Upper lobe of right lung (tissue), 1 donor: ENCODE measurements at regions not wholly inside any gene's neighbourhood (a gene's known extent, or its start where the extent isn't known, plus 50 kb on each side); places are given as distances from the start of the nearest gene placed in this dataset.

ENCODE experiments used
- ATAC-seq: fragments of 200-7000 bp; cut with Tn5 transposase; one replicate; pipeline ENCODE4 v1.9.1; 2020; ENCODE audit warnings: mild to moderate bottlenecking, moderate library complexity
- DNase-seq: peaks from one replicate; pipeline ENCODE4 v3.0.0-alpha.2; 2020
- H3K27ac ChIP-seq: fragments of 200-600 bp; one replicate; pipeline ENCODE4 v1.8.0; 2022
- H3K27me3 ChIP-seq: fragments of 200-600 bp; one replicate; pipeline ENCODE4 v1.8.0; 2022; ENCODE audit warnings: mild to moderate bottlenecking
- H3K36me3 ChIP-seq: fragments of 200-600 bp; one replicate; pipeline ENCODE4 v1.8.0; 2022
- H3K4me1 ChIP-seq: fragments of 200-600 bp; one replicate; pipeline ENCODE4 v1.8.0; 2022
- H3K4me3 ChIP-seq: fragments of 200-600 bp; one replicate; pipeline ENCODE4 v1.8.0; 2022; ENCODE audit warnings: mild to moderate bottlenecking
- H3K9me3 ChIP-seq: fragments of 200-600 bp; one replicate; pipeline ENCODE4 v1.8.0; 2022
- intact Hi-C: fragments of 100-400 bp; cut with DNase I; formaldehyde crosslinking; loops from one replicate; pipeline ENCODE4 v1.11.0; 2022
- TF ChIP-seq, protein P1 (sequence below): fragments of 200-600 bp; IDR thresholded peaks from one replicate; pipeline ENCODE4 v1.8.0; 2022; ENCODE audit warnings: antibody characterized with exemption
- donor health status: DM: no; HTN: yes; CAD: no; lungs with severe emphysema.

DNA sequence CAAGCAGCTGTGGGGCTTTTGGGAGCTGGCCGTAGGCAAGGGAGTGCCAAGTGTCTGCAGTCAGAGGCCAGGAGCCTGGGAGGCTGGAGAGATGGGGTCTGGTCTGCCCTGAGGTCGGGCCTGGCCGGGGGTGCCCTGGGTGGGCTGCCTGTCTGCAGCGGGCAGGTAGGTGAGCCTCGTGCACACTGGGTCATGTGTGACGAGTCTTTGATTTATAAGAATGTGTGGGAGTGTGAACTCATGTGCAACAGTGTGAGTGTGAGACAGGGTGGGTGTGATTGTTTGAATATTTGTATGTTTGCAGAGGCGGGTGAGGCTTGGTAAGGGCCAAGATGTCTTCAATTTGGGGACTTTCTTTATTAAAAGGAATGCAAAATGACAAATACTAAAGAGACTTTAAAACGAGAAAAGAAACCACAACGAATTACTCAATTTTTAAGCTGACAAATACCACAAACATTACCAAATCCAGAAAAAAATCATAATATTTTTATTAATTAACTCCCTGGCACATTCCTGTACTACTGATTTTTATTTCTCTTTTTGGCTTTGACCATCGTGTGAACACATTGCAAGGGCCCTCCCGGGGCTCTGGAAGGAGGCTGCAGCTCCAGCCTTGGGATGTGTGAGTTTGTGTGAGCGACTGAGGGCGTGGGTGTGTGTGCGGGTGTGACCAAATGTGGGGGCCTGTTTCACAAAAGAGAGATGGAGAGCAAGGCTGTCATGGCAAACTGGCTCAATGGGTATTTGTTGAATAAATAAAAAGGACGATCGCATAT, 110.3 kb upstream of the WNT4 start:
- TF ChIP-seq, protein P1, sequence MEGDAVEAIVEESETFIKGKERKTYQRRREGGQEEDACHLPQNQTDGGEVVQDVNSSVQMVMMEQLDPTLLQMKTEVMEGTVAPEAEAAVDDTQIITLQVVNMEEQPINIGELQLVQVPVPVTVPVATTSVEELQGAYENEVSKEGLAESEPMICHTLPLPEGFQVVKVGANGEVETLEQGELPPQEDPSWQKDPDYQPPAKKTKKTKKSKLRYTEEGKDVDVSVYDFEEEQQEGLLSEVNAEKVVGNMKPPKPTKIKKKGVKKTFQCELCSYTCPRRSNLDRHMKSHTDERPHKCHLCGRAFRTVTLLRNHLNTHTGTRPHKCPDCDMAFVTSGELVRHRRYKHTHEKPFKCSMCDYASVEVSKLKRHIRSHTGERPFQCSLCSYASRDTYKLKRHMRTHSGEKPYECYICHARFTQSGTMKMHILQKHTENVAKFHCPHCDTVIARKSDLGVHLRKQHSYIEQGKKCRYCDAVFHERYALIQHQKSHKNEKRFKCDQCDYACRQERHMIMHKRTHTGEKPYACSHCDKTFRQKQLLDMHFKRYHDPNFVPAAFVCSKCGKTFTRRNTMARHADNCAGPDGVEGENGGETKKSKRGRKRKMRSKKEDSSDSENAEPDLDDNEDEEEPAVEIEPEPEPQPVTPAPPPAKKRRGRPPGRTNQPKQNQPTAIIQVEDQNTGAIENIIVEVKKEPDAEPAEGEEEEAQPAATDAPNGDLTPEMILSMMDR, result no peak
- Histone ChIP-seq H3K36me3 (no peaks in the 10 kb centered on the region), H3K9me3 (no peaks in the 10 kb centered on the region), H3K4me1 (peaks cover 36% of the 10 kb centered on the region), H3K27ac (no peak overlapping the region), H3K4me3 (no peak overlapping the region), H3K27me3 (no peaks in the 10 kb centered on the region)
- ATAC-seq (no peak), DNase-seq (no peak)
- intact Hi-C loops, result no loop called here

DNA sequence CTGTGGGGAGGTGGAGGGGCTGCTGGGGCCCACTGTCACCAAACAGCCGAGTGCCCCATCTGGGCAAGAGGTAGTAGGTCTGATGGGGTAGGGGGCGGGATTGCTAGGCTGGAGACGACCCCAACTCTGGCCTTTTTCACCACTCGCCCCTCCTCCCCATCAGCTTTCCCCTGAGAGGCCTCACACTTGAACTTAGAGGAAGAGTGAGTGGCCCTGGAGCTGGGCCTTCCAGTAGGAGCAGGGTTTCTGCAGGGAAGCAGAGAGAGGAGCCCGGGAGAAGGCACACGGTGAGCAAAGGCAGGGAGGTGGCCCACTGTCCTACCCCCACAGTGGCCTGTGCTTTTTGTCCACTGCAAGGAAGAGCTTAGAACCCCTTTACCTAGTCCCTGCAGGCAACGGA, 111.9 kb upstream of the WNT4 start:
- DNase-seq (no peak), ATAC-seq (peak; percentile 14)
- Histone ChIP-seq H3K36me3 (no peaks in the 10 kb centered on the region), H3K9me3 (no peaks in the 10 kb centered on the region), H3K4me3 (no peak overlapping the region), H3K4me1 (peaks cover 46% of the 10 kb centered on the region), H3K27me3 (no peaks in the 10 kb centered on the region), H3K27ac (peak overlapping the region; percentile 47)
- TF ChIP-seq, protein P1, result no peak
- intact Hi-C loops, result no loop called here

DNA sequence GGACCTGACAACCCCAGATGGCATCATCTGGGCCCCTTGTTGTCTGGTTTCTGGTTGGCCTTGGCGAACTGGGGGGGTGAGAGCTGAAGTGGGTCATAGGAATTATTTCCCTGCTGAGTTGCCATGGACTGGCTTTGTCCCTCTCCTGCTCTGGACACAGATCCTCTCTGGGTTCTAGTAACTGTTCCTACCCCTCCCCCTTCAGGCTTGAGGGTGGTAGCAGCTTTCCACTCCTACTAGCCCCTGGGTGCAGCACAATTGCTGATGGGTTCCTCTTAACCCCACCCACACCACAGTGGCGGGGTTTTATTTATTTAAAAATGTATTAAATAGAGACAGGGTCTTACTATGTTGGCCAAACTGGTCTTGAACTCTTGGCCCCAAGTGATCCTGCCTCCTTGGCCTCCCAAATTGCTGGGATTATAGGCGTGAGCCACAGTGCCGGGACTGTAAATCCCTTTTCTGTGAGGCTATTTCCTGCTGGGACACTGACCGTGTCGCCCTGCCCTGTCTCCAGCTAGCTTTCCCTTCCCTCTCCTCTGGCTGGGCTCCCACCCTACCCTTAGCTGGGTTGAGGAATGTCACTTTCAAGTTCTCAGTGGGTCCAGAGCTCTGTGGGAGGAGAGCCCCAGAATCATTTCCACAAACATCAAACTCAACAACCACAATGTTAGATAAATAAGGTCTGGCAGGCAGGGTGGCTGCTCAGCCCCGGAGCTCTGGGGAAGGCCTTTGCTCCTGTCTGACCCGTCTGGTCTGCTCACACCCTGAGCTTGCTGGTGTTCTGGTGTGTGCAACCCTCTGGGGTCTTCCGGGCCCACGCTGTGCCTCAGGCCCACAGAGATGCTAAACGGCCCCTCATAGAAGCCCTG, 112.7 kb upstream of the WNT4 start:
- DNase-seq, result no peak
- Histone ChIP-seq H3K9me3 (no peaks in the 10 kb centered on the region), H3K27me3 (no peaks in the 10 kb centered on the region), H3K27ac (peak overlapping the region; percentile 19), H3K4me1 (peaks cover 48% of the 10 kb centered on the region), H3K4me3 (no peak overlapping the region), H3K36me3 (no peaks in the 10 kb centered on the region)
- intact Hi-C loops, result no loop called here
- TF ChIP-seq, protein P1, result no peak
- ATAC-seq, result no peak

DNA sequence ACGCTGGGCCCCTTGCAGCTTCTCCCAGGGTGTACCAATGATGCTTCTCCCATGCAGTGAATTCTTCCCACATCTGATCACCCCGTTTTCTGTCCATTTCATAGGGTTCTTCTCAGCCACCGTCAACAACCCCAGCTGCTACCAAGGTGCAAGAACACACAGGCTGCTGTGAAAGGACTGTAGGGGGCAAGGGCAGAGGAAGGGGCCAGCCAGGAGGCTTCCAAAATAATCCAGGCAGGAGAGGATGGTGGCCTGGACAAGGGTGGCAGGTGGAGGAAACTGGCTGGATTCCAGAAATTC, 113.3 kb upstream of the WNT4 start:
- TF ChIP-seq, protein P1, result no peak
- Histone ChIP-seq H3K4me3 (no peak overlapping the region), H3K27me3 (no peaks in the 10 kb centered on the region), H3K4me1 (peaks cover 48% of the 10 kb centered on the region), H3K36me3 (no peaks in the 10 kb centered on the region), H3K9me3 (no peaks in the 10 kb centered on the region), H3K27ac (no peak overlapping the region)
- DNase-seq (no peak), ATAC-seq (no peak)
- intact Hi-C loops, result no loop called here

DNA sequence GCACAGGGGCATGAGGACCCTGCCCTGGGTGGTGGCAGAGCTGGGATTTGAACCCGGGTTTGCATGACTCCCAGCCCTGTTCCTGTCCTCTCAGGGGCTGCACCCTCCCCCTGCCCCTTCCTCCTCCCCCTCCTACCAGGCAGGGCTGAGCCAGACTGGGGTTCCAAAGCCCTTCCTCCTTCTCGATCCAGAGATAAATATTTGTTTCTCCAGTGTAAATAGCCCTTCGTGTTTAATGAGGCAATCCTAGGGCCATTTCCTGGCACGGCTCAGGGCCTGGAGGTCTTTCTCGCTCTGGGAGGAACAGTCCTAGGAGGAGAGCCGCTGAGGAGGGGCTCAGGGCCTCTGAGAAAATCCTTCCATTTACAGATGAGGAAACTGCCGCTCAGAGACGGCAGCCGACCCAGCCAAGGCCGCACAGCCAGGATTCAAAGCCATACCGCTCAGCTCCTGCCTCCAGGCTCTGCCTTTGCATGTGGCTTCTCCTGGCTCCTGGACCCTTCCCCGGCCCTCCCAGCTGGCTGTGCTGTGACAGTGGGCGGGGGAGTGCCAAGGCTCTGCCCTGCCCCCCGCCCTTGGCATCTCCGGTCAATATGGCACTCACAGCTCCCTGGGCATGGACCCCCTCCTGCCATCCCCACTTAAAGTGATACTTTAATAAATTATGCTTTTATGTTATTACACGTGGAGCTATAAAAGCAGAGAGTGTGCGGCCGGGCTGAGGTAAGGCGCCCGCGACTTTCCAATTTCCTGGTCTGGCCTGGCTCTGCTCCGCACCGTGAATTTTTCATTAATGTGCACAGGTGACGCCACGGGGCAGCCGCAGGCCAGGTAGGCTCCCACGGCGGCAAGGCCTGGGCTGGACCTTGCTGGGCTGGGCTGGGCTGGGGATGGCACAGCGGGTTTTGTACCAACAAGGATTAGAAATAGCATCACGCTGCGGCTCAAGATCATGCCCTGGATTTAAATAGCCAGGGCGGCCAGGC, 114.7 kb upstream of the WNT4 start:
- TF ChIP-seq, protein P1, result no peak
- Histone ChIP-seq H3K4me3 (no peak overlapping the region), H3K4me1 (peaks cover 45% of the 10 kb centered on the region), H3K9me3 (no peaks in the 10 kb centered on the region), H3K27ac (peak overlapping the region; percentile 32), H3K27me3 (no peaks in the 10 kb centered on the region), H3K36me3 (no peaks in the 10 kb centered on the region)
- DNase-seq (no peak), ATAC-seq (peak; percentile 47)
- intact Hi-C loops, result no loop called here
